ENCODE measurements at regions not wholly inside any gene's neighbourhood (a gene's known extent, or its start where the extent isn't known, plus 50 kb on each side); places are given as distances from the start of the nearest gene placed in this dataset.

GRCh38 chr11:25710975-25711374 is 621.0 kb upstream of the ANO3 start:
- no peak for TF ChIP-seq FOSL2 (IDR thresholded peaks at IDR 0.05; ENCODE audit: borderline replicate concordance, low read depth)
- no peak for TF ChIP-seq NFIC (IDR thresholded peaks at IDR 0.05; ENCODE audit: borderline replicate concordance)
- TF ChIP-seq NRF1 (IDR thresholded peaks at IDR 0.05; ENCODE audit: low read depth, low read length), result no peak
- TF ChIP-seq, protein P1, sequence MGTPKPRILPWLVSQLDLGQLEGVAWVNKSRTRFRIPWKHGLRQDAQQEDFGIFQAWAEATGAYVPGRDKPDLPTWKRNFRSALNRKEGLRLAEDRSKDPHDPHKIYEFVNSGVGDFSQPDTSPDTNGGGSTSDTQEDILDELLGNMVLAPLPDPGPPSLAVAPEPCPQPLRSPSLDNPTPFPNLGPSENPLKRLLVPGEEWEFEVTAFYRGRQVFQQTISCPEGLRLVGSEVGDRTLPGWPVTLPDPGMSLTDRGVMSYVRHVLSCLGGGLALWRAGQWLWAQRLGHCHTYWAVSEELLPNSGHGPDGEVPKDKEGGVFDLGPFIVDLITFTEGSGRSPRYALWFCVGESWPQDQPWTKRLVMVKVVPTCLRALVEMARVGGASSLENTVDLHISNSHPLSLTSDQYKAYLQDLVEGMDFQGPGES (IDR thresholded peaks at IDR 0.05; ENCODE audit: low read depth, low read length), result no peak
- TF ChIP-seq YY1 (IDR thresholded peaks at IDR 0.05; ENCODE audit: low read depth), result no peak
- TF ChIP-seq, protein P2, sequence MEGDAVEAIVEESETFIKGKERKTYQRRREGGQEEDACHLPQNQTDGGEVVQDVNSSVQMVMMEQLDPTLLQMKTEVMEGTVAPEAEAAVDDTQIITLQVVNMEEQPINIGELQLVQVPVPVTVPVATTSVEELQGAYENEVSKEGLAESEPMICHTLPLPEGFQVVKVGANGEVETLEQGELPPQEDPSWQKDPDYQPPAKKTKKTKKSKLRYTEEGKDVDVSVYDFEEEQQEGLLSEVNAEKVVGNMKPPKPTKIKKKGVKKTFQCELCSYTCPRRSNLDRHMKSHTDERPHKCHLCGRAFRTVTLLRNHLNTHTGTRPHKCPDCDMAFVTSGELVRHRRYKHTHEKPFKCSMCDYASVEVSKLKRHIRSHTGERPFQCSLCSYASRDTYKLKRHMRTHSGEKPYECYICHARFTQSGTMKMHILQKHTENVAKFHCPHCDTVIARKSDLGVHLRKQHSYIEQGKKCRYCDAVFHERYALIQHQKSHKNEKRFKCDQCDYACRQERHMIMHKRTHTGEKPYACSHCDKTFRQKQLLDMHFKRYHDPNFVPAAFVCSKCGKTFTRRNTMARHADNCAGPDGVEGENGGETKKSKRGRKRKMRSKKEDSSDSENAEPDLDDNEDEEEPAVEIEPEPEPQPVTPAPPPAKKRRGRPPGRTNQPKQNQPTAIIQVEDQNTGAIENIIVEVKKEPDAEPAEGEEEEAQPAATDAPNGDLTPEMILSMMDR (IDR thresholded peaks at IDR 0.05), result no peak
- no peak for TF ChIP-seq ELF1 (IDR thresholded peaks at IDR 0.05)
- TF ChIP-seq CHD2 (IDR thresholded peaks at IDR 0.05; ENCODE audit: low read length, partially characterized antibody), result no peak
- TF ChIP-seq EZH2phosphoT487 (IDR thresholded peaks at IDR 0.05; ENCODE audit: borderline replicate concordance, low read depth), result no peak
- TF ChIP-seq RXRA (IDR thresholded peaks at IDR 0.05; ENCODE audit: borderline replicate concordance, low read depth), result no peak
- TF ChIP-seq, protein P3, sequence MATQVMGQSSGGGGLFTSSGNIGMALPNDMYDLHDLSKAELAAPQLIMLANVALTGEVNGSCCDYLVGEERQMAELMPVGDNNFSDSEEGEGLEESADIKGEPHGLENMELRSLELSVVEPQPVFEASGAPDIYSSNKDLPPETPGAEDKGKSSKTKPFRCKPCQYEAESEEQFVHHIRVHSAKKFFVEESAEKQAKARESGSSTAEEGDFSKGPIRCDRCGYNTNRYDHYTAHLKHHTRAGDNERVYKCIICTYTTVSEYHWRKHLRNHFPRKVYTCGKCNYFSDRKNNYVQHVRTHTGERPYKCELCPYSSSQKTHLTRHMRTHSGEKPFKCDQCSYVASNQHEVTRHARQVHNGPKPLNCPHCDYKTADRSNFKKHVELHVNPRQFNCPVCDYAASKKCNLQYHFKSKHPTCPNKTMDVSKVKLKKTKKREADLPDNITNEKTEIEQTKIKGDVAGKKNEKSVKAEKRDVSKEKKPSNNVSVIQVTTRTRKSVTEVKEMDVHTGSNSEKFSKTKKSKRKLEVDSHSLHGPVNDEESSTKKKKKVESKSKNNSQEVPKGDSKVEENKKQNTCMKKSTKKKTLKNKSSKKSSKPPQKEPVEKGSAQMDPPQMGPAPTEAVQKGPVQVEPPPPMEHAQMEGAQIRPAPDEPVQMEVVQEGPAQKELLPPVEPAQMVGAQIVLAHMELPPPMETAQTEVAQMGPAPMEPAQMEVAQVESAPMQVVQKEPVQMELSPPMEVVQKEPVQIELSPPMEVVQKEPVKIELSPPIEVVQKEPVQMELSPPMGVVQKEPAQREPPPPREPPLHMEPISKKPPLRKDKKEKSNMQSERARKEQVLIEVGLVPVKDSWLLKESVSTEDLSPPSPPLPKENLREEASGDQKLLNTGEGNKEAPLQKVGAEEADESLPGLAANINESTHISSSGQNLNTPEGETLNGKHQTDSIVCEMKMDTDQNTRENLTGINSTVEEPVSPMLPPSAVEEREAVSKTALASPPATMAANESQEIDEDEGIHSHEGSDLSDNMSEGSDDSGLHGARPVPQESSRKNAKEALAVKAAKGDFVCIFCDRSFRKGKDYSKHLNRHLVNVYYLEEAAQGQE (IDR thresholded peaks at IDR 0.05; ENCODE audit: low read depth, low read length), result no peak
- TF ChIP-seq TCF12 (IDR thresholded peaks at IDR 0.05), result no peak
- TF ChIP-seq RAD21 (IDR thresholded peaks at IDR 0.05; ENCODE audit: low read length), result no peak
- H4K20me1 ChIP-seq (ENCODE audit: insufficient read depth), result no peaks in the 10 kb centered on the region
- no peaks in the 10 kb centered on the region for H3K9me3 ChIP-seq
- no peak overlapping the region for H3K9ac ChIP-seq
- H3K27ac ChIP-seq (ENCODE audit: low read depth in 2 of 2, low read length in 1 of 2), result no peak overlapping the region
- ChIA-PET POLR2A (no interaction called here), CTCF (interaction anchor here (1.5 kb wide), 1 partner anchor 23 kb away, joined by 4 read pairs; no protein-coding TSS in a partner anchor)
- no peaks in the 10 kb centered on the region for H3K79me2 ChIP-seq (ENCODE audit: insufficient read depth)
- no peaks in the 10 kb centered on the region for H3K9me2 ChIP-seq
- no peaks in the 10 kb centered on the region for H3K36me3 ChIP-seq (replicated peaks in 1 of 2; ENCODE audit: control insufficient read depth in 1 of 2, insufficient read depth in 2 of 2, low read length in 1 of 2)
- H3K4me2 ChIP-seq, result no peak overlapping the region
- no peaks in the 10 kb centered on the region for H3K27me3 ChIP-seq (ENCODE audit: insufficient read depth)
- no peak for DNase-seq
- H3F3A ChIP-seq (replicated peaks; ENCODE audit: insufficient read depth), result no peaks in the 10 kb centered on the region
- H3K4me1 ChIP-seq (ENCODE audit: control insufficient read depth in 1 of 2, insufficient read depth in 2 of 2, low read depth in 1 of 2, low read length in 1 of 2), result no peaks in the 10 kb centered on the region
- H2AFZ ChIP-seq (ENCODE audit: low read depth), result no peak overlapping the region
- no peak overlapping the region for H3K4me3 ChIP-seq (ENCODE audit: low read depth in 2 of 2, low read length in 1 of 2)

All from SK-N-SH (cell line).